ENCODE measurements at regions not wholly inside any gene's neighbourhood (a gene's known extent, or its start where the extent isn't known, plus 50 kb on each side); places are given as distances from the start of the nearest gene placed in this dataset.

GRCh38 chr14:89533136-89533535, 116.1 kb upstream of the FOXN3 start:
- POLR2A ChIA-PET (ENCODE audit: low non-redundant PET), result no interaction called here
- CTCF ChIA-PET, result no interaction called here
- H3K27ac ChIP-seq, result no peak overlapping the region
- TF ChIP-seq, protein P1, sequence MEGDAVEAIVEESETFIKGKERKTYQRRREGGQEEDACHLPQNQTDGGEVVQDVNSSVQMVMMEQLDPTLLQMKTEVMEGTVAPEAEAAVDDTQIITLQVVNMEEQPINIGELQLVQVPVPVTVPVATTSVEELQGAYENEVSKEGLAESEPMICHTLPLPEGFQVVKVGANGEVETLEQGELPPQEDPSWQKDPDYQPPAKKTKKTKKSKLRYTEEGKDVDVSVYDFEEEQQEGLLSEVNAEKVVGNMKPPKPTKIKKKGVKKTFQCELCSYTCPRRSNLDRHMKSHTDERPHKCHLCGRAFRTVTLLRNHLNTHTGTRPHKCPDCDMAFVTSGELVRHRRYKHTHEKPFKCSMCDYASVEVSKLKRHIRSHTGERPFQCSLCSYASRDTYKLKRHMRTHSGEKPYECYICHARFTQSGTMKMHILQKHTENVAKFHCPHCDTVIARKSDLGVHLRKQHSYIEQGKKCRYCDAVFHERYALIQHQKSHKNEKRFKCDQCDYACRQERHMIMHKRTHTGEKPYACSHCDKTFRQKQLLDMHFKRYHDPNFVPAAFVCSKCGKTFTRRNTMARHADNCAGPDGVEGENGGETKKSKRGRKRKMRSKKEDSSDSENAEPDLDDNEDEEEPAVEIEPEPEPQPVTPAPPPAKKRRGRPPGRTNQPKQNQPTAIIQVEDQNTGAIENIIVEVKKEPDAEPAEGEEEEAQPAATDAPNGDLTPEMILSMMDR (conservative IDR thresholded peaks at IDR 0.05; ENCODE audit: low read depth), result no peak
- DNase-seq (ENCODE audit: low spot score), result no peak

GRCh38 chr14:89531661-89532335, 114.8 kb upstream of the FOXN3 start:
- TF ChIP-seq, protein P1 (conservative IDR thresholded peaks at IDR 0.05; ENCODE audit: low read depth), result no peak
- no peak for DNase-seq (ENCODE audit: low spot score)
- ChIA-PET POLR2A (ENCODE audit: low non-redundant PET) (no interaction called here), CTCF (no interaction called here)
- no peak overlapping the region for H3K27ac ChIP-seq

- POLR2A ChIA-PET (ENCODE audit: low non-redundant PET), result interaction anchor here (0.7 kb wide), 1 partner anchor 84 kb away, joined by 5 read pairs; no protein-coding TSS in a partner anchor
- no peak for DNase-seq (ENCODE audit: low spot score)
- TF ChIP-seq, protein P1 (conservative IDR thresholded peaks at IDR 0.05; ENCODE audit: low read depth), result no peak
- H3K27ac ChIP-seq, result no peak overlapping the region
- CTCF ChIA-PET, result no interaction called here
These were observed 108.1 kb upstream of the FOXN3 start for GRCh38 chr14:89524990-89525667.

DNA sequence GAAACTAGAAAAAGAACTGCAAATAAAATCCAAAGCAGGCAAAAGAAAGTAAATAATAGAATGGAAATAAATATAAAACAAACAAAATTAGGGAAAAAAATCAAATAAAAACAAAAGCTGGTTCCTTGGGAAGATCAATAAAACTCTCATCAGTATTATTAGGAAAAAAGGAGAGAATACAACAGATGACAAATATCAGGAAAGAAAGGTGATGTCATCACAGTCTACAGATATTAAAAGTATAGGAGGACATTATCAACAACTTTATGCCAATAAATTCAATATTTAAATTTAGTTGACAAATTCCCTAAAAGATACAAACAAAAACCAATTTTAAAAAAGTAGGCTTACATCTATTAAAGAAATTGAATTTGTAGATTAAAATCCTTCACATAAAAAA, 107.4 kb upstream of the FOXN3 start:
- no peak overlapping the region for H3K27ac ChIP-seq
- ChIA-PET POLR2A (ENCODE audit: low non-redundant PET) (no interaction called here), CTCF (no interaction called here)
- no peak for DNase-seq (ENCODE audit: low spot score)
- TF ChIP-seq, protein P1 (conservative IDR thresholded peaks at IDR 0.05; ENCODE audit: low read depth), result no peak

DNA sequence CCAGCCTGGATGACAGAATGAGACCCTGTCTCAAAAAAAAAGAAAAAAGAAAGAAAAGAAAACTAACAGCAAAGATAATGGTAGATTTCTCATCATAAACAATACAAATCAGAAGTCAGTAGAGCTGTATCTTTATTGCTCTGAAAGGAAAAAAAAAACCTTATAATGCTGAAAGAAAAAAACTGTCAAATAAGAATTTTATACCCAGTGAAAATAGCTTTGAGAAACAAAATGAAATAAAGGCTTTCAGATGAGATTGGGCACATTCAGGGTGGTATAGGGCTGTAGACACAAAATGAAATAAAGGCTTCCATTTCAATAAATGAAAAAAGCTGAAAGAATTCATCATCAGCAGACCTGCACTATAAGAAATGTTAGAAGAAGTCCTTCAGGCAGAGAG, 105.0 kb upstream of the FOXN3 start:
- CTCF ChIA-PET, result interaction anchor here (0.7 kb wide), 1 partner anchor 12 kb away, joined by 3 read pairs; no protein-coding TSS in a partner anchor
- POLR2A ChIA-PET (ENCODE audit: low non-redundant PET), result no interaction called here
- TF ChIP-seq, protein P1 (conservative IDR thresholded peaks at IDR 0.05; ENCODE audit: low read depth), result no peak
- no peak for DNase-seq (ENCODE audit: low spot score)
- H3K27ac ChIP-seq, result no peak overlapping the region

- ChIA-PET CTCF (interaction anchor here (0.6 to 0.7 kb wide), 2 partner anchors 329 to 365 kb away, joined by 4 to 5 read pairs; no protein-coding TSS in a partner anchor), POLR2A (ENCODE audit: low non-redundant PET) (no interaction called here)
- no peak overlapping the region for H3K27ac ChIP-seq
- no peak for DNase-seq (ENCODE audit: low spot score)
- TF ChIP-seq, protein P1 (conservative IDR thresholded peaks at IDR 0.05; ENCODE audit: low read depth), result no peak
These were observed 102.0 kb upstream of the FOXN3 start for GRCh38 chr14:89519040-89519439.

Data from RWPE1 (cell line).